ENCODE measurements at regions not wholly inside any gene's neighbourhood (a gene's known extent, or its start where the extent isn't known, plus 50 kb on each side); places are given as distances from the start of the nearest gene placed in this dataset.

GRCh38 chr1:243945727-243946126 lies 95.7 kb upstream of the AKT3 start:
- TF ChIP-seq CTCF (IDR thresholded peaks at IDR 0.05; ENCODE audit: low read depth, low read length) (no peak), POLR2A (IDR thresholded peaks at IDR 0.05; ENCODE audit: extremely low read depth, insufficient read length) (no peak), MAX (IDR thresholded peaks at IDR 0.05; ENCODE audit: low read depth, low read length) (no peak), MYC (IDR thresholded peaks at IDR 0.05; ENCODE audit: low read depth, low read length) (no peak)

Measured in NB4 (cell line).